ENCODE measurements at regions not wholly inside any gene's neighbourhood (a gene's known extent, or its start where the extent isn't known, plus 50 kb on each side); places are given as distances from the start of the nearest gene placed in this dataset.

- no CpG with 5 or more reads among the region's 6 CpGs for WGBS (ENCODE audit: extremely low coverage, insufficient coverage, insufficient read length)
- no peaks in the 10 kb centered on the region for H3K36me3 ChIP-seq (ENCODE audit: control insufficient read depth in 1 of 2, insufficient read depth in 2 of 2, low read length in 2 of 2)
- H3K27ac ChIP-seq (ENCODE audit: low read depth, low read length), result no peak overlapping the region
- H3K4me3 ChIP-seq (ENCODE audit: low read depth, low read length), result no peak overlapping the region
- no peak overlapping the region for H2AK5ac ChIP-seq (ENCODE audit: low read length)
- DNase-seq, result no peak
- H3K9me3 ChIP-seq (ENCODE audit: insufficient read depth, low read depth, low read length), result no peaks in the 10 kb centered on the region
- no peak overlapping the region for H2BK5ac ChIP-seq (ENCODE audit: low read depth, low read length, poor library complexity)
- no peaks in the 10 kb centered on the region for H3K4me1 ChIP-seq (ENCODE audit: control insufficient read depth in 1 of 2, insufficient read depth in 2 of 2, low read length in 2 of 2)
- H3K4ac ChIP-seq (ENCODE audit: low read depth, low read length), result no peak overlapping the region
- H3K4me2 ChIP-seq (ENCODE audit: low read length), result no peak overlapping the region
- H4K8ac ChIP-seq (ENCODE audit: low read depth, low read length), result no peak overlapping the region
- no peak overlapping the region for H2AFZ ChIP-seq (ENCODE audit: insufficient read depth, low read length, poor library complexity)
- no peaks in the 10 kb centered on the region for H3K79me2 ChIP-seq (ENCODE audit: control insufficient read depth, insufficient read depth, low read length, poor library complexity)
- H2BK12ac ChIP-seq (ENCODE audit: low read length), result no peak overlapping the region
- no peak overlapping the region for H4K91ac ChIP-seq (ENCODE audit: low read depth, low read length)
- H2BK120ac ChIP-seq (ENCODE audit: insufficient read depth, low read length, poor library complexity), result no peak overlapping the region
- no peak overlapping the region for H3K18ac ChIP-seq (ENCODE audit: low read length)
- H3K79me1 ChIP-seq (ENCODE audit: low read length), result no peaks in the 10 kb centered on the region
- H3K23ac ChIP-seq (ENCODE audit: low read length), result no peak overlapping the region
- no peak overlapping the region for H4K12ac ChIP-seq (ENCODE audit: low read depth, low read length)
- no peaks in the 10 kb centered on the region for H3K27me3 ChIP-seq (ENCODE audit: insufficient read depth, low read length)
- no peak overlapping the region for H3K14ac ChIP-seq (ENCODE audit: low read length)
- no peak overlapping the region for H3K9ac ChIP-seq (ENCODE audit: low read length)
These were observed 486.0 kb downstream of the RNF144A start for GRCh38 chr2:7403092-7403775.

DNA sequence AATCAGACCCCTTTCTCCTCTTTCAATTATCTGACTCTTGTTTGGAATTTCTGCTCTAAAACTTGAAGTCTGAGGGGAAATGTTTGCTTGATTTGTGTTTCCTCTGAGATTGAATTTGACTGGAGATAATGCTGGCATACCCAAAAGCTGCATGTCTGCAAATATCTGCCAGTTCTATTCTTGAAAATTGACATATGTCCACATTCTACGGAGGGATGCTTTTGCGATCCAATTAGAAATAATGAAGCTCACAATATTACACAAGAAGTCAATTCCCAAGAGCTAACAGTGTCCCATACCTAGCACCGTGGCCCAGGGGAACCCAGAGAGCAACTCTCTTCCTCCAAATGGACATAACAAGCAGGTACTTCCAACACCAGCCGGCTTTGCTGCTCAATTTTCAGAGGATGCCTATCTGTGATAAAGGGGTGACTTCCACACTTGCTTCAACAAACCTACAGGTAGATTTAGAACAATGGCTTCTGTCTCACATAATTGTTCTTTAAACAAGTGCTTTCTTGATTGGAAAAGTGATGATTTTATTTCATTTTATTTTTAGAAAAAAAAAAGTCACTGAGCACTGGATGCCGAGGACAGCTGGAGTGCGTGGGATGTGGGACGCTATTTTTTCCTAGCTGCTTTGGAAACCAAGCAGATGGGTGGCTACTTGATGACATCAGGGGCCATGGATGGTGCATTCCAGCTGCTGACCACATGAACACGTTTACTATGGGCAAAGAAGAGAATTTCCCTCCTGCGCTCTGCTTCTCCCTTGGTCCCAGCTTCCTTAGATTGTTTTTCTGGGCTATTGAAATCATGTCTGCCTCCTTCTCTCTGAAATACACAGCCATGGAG, 488.9 kb downstream of the RNF144A start:
- no peak overlapping the region for H3K14ac ChIP-seq (ENCODE audit: low read length)
- no peaks in the 10 kb centered on the region for H3K36me3 ChIP-seq (ENCODE audit: control insufficient read depth in 1 of 2, insufficient read depth in 2 of 2, low read length in 2 of 2)
- H3K4ac ChIP-seq (ENCODE audit: low read depth, low read length), result no peak overlapping the region
- H2BK5ac ChIP-seq (ENCODE audit: low read depth, low read length, poor library complexity), result no peak overlapping the region
- no peak for DNase-seq
- no peak overlapping the region for H2AFZ ChIP-seq (ENCODE audit: insufficient read depth, low read length, poor library complexity)
- no peak overlapping the region for H4K8ac ChIP-seq (ENCODE audit: low read depth, low read length)
- no peaks in the 10 kb centered on the region for H3K79me1 ChIP-seq (ENCODE audit: low read length)
- no peak overlapping the region for H3K4me3 ChIP-seq (ENCODE audit: low read depth, low read length)
- no peaks in the 10 kb centered on the region for H3K9me3 ChIP-seq (ENCODE audit: insufficient read depth, low read depth, low read length)
- no peak overlapping the region for H3K18ac ChIP-seq (ENCODE audit: low read length)
- no peak overlapping the region for H3K4me2 ChIP-seq (ENCODE audit: low read length)
- H2AK5ac ChIP-seq (ENCODE audit: low read length), result no peak overlapping the region
- no peak overlapping the region for H3K27ac ChIP-seq (ENCODE audit: low read depth, low read length)
- no peak overlapping the region for H2BK12ac ChIP-seq (ENCODE audit: low read length)
- no CpG with 5 or more reads among the region's 9 CpGs for WGBS (ENCODE audit: extremely low coverage, insufficient coverage, insufficient read length)
- no peaks in the 10 kb centered on the region for H3K79me2 ChIP-seq (ENCODE audit: control insufficient read depth, insufficient read depth, low read length, poor library complexity)
- H3K23ac ChIP-seq (ENCODE audit: low read length), result no peak overlapping the region
- H3K4me1 ChIP-seq (ENCODE audit: control insufficient read depth in 1 of 2, insufficient read depth in 2 of 2, low read length in 2 of 2), result no peaks in the 10 kb centered on the region
- H2BK120ac ChIP-seq (ENCODE audit: insufficient read depth, low read length, poor library complexity), result no peak overlapping the region
- no peak overlapping the region for H3K9ac ChIP-seq (ENCODE audit: low read length)
- H4K12ac ChIP-seq (ENCODE audit: low read depth, low read length), result no peak overlapping the region
- no peaks in the 10 kb centered on the region for H3K27me3 ChIP-seq (ENCODE audit: insufficient read depth, low read length)
- no peak overlapping the region for H4K91ac ChIP-seq (ENCODE audit: low read depth, low read length)

DNA sequence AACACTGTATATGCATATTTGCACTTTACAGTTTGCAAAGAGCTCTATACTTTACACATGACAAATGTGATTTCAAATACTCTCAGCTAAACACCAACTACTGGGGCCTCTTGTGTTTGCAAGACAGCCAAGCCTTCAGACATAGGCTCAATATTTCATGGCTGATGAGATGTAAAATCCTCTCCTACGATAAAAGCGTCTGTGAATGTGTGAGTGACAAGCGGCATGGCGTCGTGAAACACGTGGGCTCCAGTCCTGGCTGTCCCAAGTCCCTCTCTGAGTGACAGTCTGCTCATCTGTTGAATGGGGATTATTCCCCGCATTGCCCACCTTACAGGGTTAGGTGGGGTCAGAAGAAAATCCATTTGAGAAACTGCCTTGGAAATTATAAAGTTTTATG, 489.8 kb downstream of the RNF144A start:
- Histone ChIP-seq H2BK12ac (ENCODE audit: low read length) (no peak overlapping the region), H3K79me1 (ENCODE audit: low read length) (no peaks in the 10 kb centered on the region), H4K12ac (ENCODE audit: low read depth, low read length) (no peak overlapping the region), H3K27me3 (ENCODE audit: insufficient read depth, low read length) (no peaks in the 10 kb centered on the region), H3K4me1 (ENCODE audit: control insufficient read depth in 1 of 2, insufficient read depth in 2 of 2, low read length in 2 of 2) (no peaks in the 10 kb centered on the region), H3K4me3 (ENCODE audit: low read depth, low read length) (no peak overlapping the region), H3K36me3 (ENCODE audit: control insufficient read depth in 1 of 2, insufficient read depth in 2 of 2, low read length in 2 of 2) (no peaks in the 10 kb centered on the region), H4K91ac (ENCODE audit: low read depth, low read length) (no peak overlapping the region), H3K4me2 (ENCODE audit: low read length) (no peak overlapping the region), H4K8ac (ENCODE audit: low read depth, low read length) (no peak overlapping the region), H3K79me2 (ENCODE audit: control insufficient read depth, insufficient read depth, low read length, poor library complexity) (no peaks in the 10 kb centered on the region), H2BK120ac (ENCODE audit: insufficient read depth, low read length, poor library complexity) (no peak overlapping the region), H2AK5ac (ENCODE audit: low read length) (no peak overlapping the region), H3K4ac (ENCODE audit: low read depth, low read length) (no peak overlapping the region), H3K9ac (ENCODE audit: low read length) (no peak overlapping the region), H3K27ac (ENCODE audit: low read depth, low read length) (no peak overlapping the region), H3K9me3 (ENCODE audit: insufficient read depth, low read depth, low read length) (no peaks in the 10 kb centered on the region), H3K14ac (ENCODE audit: low read length) (no peak overlapping the region), H2BK5ac (ENCODE audit: low read depth, low read length, poor library complexity) (no peak overlapping the region), H3K23ac (ENCODE audit: low read length) (no peak overlapping the region), H3K18ac (ENCODE audit: low read length) (no peak overlapping the region), H2AFZ (ENCODE audit: insufficient read depth, low read length, poor library complexity) (no peak overlapping the region)
- no peak for DNase-seq
- WGBS (ENCODE audit: extremely low coverage, insufficient coverage, insufficient read length), result no CpG with 5 or more reads among the region's 7 CpGs

DNA sequence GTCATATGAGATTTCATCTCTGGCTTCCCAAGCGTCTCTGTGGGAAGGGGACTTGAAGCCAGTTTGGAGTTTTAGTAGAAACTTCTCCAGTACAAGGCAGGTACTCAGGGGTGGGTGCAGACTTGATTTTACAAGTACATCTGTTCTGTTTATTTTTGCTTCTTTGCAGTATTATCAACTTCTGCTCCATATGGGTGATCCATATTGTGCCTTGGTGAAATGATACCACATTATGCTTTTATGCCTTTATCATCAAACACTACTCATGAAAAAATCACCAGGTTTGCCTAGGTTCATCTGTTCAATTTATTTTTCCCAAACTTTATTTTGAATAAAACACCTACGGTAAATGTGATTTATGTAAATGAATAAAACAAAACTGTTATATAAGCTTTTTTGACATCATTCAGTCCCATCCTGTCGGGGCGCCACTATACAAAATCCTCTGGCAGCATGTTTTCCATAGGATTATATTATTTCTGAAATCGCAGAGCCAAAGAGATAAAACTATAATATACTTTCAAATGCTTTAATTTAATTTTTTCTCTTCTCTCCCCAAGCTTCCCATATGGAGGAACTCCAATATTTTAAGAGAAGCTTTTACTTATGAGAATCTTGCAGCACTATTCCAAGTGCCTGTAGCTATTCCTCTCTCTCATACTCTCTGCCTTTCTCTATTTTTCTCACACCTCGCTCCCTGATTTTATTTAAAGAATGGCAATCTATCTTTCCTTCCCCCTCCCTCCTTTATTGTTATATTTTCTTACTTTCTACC, 490.9 kb downstream of the RNF144A start:
- Histone ChIP-seq H3K18ac (ENCODE audit: low read length) (no peak overlapping the region), H3K27me3 (ENCODE audit: insufficient read depth, low read length) (no peaks in the 10 kb centered on the region), H3K4me3 (ENCODE audit: low read depth, low read length) (no peak overlapping the region), H3K36me3 (ENCODE audit: control insufficient read depth in 1 of 2, insufficient read depth in 2 of 2, low read length in 2 of 2) (no peaks in the 10 kb centered on the region), H4K12ac (ENCODE audit: low read depth, low read length) (no peak overlapping the region), H3K27ac (ENCODE audit: low read depth, low read length) (no peak overlapping the region), H4K91ac (ENCODE audit: low read depth, low read length) (no peak overlapping the region), H3K4me2 (ENCODE audit: low read length) (no peak overlapping the region), H3K79me1 (ENCODE audit: low read length) (no peaks in the 10 kb centered on the region), H2BK12ac (ENCODE audit: low read length) (no peak overlapping the region), H3K4me1 (ENCODE audit: control insufficient read depth in 1 of 2, insufficient read depth in 2 of 2, low read length in 2 of 2) (no peaks in the 10 kb centered on the region), H2BK5ac (ENCODE audit: low read depth, low read length, poor library complexity) (no peak overlapping the region), H2AK5ac (ENCODE audit: low read length) (no peak overlapping the region), H4K8ac (ENCODE audit: low read depth, low read length) (no peak overlapping the region), H3K4ac (ENCODE audit: low read depth, low read length) (no peak overlapping the region), H3K9me3 (ENCODE audit: insufficient read depth, low read depth, low read length) (no peaks in the 10 kb centered on the region), H2AFZ (ENCODE audit: insufficient read depth, low read length, poor library complexity) (no peak overlapping the region), H2BK120ac (ENCODE audit: insufficient read depth, low read length, poor library complexity) (no peak overlapping the region), H3K9ac (ENCODE audit: low read length) (no peak overlapping the region), H3K79me2 (ENCODE audit: control insufficient read depth, insufficient read depth, low read length, poor library complexity) (no peaks in the 10 kb centered on the region), H3K14ac (ENCODE audit: low read length) (no peak overlapping the region), H3K23ac (ENCODE audit: low read length) (no peak overlapping the region)
- DNase-seq, result no peak
- no CpG with 5 or more reads among the region's 6 CpGs for WGBS (ENCODE audit: extremely low coverage, insufficient coverage, insufficient read length)

All from trophoblast cell (in vitro differentiated cells and primary cell).